ENCODE measurements at regions not wholly inside any gene's neighbourhood (a gene's known extent, or its start where the extent isn't known, plus 50 kb on each side); places are given as distances from the start of the nearest gene placed in this dataset.

GRCh38 chrX:5537098-5537497, 691.6 kb downstream of the NLGN4X start:
- no peak for DNase-seq (ENCODE audit: low read depth in 1 of 2, low spot score in 1 of 2)

DNA sequence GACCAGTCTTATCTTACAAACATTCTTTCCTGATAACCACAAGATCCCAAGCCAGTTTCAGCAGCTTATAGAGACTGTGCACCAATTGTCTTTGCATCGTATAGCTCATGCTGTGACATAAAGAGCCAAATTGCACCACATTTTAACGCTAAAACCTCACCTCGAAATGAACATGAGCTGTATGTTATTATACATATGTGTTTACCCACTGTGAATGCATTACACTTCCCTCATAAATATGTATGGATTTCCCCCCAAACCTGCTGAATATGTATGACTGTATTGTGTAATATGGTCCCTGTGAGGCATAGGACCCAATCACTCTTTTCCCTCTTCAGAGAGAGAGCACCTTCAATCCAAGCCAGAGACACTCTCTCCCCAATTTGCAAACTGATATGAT, 692.4 kb downstream of the NLGN4X start:
- DNase-seq (ENCODE audit: low read depth in 1 of 2, low spot score in 1 of 2), result no peak

DNA sequence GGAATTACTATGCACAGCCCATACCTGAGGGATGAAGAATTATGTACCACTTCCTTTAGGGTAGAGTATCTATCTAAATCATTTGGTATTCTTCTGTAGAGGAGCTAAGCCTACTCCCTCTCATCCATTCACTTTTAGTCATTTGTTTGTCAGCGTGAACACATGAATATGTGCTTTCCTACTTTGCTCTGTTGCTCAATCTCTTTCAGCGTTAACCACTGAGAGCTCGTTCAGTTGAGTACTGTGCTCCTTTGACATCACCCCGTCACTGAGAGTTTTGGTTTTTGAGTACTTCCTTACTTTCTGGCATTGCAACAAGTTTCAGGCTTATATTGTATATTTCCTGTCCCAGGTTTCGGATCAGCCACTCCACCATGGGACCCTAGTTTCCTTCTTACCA, 700.6 kb downstream of the NLGN4X start:
- DNase-seq (ENCODE audit: low read depth in 1 of 2, low spot score in 1 of 2), result no peak

- no peak for DNase-seq (ENCODE audit: low read depth in 1 of 2, low spot score in 1 of 2)
Measured at GRCh38 chrX:5526191-5526590, 702.5 kb downstream of the NLGN4X start.

- DNase-seq (ENCODE audit: low read depth in 1 of 2, low spot score in 1 of 2), result no peak
Measured at GRCh38 chrX:5490786-5491563, 737.7 kb downstream of the NLGN4X start.

DNA sequence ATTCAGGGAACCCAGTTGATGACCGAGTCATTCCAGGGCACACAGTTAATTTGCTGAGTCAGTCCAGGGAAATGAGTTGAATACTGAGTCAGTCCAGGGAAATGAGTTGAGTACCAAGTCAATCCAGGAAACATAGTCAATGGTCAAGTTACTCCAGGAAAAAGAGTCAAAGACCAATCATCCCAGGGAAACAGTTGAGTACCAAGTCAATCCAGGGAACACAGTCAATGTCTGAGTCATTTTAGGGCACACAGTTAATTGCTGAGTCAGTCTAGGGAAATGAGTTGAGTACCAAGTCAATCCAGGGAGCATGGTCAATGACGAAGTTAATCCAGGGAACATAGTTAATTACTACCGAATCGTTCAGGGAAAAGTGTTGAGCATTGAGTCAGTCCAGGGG, 754.4 kb downstream of the NLGN4X start:
- DNase-seq (ENCODE audit: low read depth in 1 of 2, low spot score in 1 of 2), result no peak

DNA sequence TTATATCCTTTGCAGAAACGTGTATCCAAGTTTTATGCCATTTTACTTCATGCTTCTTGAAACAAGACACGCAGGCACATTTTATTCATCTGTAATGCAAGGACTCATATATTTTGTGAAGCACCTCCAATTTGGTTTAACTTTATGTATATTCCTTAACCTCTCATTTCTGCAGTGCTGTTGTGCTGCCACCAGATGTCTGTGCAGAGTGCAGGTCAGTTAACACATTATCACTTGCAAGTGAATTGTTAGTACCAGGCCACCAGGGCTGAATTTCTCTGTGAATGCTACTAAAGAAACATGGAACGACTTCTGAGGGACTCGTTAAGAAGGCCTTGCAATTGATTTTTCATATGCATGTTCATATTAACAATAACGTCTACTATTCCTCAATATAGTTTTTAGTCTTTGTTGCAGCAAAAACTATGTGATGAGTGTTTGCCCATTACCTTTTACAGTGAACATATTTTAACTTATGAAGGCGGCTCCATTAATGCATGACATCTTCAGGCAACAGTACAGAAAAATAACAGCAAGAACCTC, 770.3 kb downstream of the NLGN4X start:
- no peak for DNase-seq (ENCODE audit: low read depth in 1 of 2, low spot score in 1 of 2)

- no peak for DNase-seq (ENCODE audit: low read depth in 1 of 2, low spot score in 1 of 2)
Measured at GRCh38 chrX:5449323-5449722, 779.3 kb downstream of the NLGN4X start.

- no peak for DNase-seq (ENCODE audit: low read depth in 1 of 2, low spot score in 1 of 2)
Measured at GRCh38 chrX:5431823-5432222, 796.8 kb downstream of the NLGN4X start.

GRCh38 chrX:5425119-5425518, 803.5 kb downstream of the NLGN4X start:
- no peak for DNase-seq (ENCODE audit: low read depth in 1 of 2, low spot score in 1 of 2)

GRCh38 chrX:5417381-5417780, 811.3 kb downstream of the NLGN4X start:
- DNase-seq (ENCODE audit: low read depth in 1 of 2, low spot score in 1 of 2), result no peak

DNA sequence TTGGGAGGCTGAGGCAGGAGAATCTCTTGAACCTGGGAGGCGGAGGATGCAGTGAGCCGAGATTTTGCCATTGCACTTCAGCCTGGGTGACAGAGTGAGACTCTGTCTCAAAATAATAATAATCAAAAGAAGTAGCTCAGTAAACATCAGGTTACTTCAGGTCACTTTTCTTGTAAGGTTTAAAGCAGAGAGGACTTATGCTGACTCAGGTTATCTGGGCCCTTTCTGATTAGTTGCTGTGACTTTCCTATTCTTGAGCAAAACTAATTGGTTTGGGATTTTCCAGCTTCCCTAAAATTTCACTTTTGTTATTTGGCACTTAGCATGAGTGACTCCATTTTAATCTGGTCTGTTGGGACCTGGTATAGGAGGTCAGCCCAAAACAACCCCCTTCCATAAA, 812.9 kb downstream of the NLGN4X start:
- DNase-seq (ENCODE audit: low read depth in 1 of 2, low spot score in 1 of 2), result no peak

- DNase-seq (ENCODE audit: low read depth in 1 of 2, low spot score in 1 of 2), result no peak
Measured at GRCh38 chrX:5409106-5409505, 819.6 kb downstream of the NLGN4X start.

- no peak for DNase-seq (ENCODE audit: low read depth in 1 of 2, low spot score in 1 of 2)
Measured at GRCh38 chrX:5402461-5402860, 826.2 kb downstream of the NLGN4X start.

- DNase-seq (ENCODE audit: low read depth in 1 of 2, low spot score in 1 of 2), result no peak
Measured at GRCh38 chrX:5399403-5399802, 829.3 kb downstream of the NLGN4X start.

DNA sequence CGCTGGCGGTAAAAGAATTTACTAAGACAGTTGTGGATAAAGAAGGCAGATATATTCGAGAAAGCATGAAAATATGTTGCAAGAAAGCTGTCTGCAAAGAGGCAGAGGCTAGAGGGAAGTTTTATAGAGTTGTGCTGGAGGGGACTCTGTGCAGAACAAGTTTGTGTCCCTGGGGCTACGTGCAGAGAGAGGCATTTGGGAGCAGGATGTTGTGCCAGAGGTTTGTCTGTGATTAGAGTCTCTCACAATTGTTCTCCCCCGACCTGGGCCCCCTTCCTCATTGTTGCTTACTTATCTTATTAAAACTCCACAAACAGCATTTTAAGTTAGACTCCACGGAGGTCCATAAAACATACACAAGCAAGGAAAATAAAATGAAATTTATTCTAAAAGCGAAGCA, 831.3 kb downstream of the NLGN4X start:
- no peak for DNase-seq (ENCODE audit: low read depth in 1 of 2, low spot score in 1 of 2)

DNA sequence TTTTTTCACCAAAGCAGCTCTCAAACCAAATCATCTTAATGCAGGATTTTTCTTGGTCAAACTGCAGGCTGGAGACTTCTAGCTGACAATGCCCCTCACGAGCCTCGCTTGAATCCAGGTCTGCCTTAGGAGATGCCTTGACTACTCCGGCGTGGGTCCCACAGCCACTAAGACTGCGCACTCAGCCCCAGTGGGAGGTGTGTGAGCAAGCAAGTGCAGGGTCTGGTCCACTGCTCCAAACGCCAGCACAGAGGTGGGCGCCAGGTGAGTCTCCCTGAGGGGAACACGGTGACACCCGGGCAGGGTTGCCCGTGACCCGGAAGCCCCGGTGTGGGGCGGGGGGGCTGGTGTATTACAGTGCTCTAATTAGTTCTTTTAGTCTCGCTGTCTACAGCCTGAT, 838.3 kb downstream of the NLGN4X start:
- no peak for DNase-seq (ENCODE audit: low read depth in 1 of 2, low spot score in 1 of 2)

DNA sequence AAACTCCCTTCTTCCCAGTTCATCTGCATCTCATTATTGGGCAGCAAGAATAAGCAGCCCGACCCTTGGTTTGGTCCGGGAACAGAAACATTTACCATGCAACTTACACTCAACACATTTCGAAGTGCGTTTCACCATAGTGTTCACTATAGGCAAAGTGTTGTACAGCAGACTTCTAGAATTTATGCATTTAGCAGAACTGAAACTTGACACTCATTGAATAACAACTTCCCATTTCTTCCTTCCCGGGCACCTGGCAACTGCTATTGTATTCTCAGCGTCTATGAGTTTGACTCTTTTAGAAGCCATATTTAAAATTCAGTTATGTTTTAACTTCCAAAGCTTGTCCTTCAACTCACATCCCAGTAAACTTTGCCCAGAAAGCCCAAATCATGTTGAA, 840.6 kb downstream of the NLGN4X start:
- DNase-seq (ENCODE audit: low read depth in 1 of 2, low spot score in 1 of 2), result no peak

DNA sequence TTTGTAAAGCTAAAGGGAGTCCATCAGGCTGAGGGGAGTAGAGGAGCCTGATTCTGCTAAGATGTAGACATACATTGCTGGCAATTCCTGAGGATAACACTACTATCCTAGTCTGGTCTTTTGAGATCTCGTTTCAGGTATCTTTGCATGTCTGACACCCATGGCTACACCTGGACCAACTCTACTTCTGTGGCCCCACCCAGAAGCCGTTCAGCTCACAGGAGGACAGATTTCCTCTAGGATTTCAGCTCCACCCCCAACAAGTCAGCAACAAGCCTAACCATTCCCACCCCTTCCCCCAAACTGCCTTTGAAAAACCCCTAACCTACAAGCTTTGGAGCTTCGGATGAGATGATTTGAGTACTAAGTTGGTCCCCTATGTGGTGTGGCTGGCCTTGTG, 848.2 kb downstream of the NLGN4X start:
- DNase-seq (ENCODE audit: low read depth in 1 of 2, low spot score in 1 of 2), result no peak

DNA sequence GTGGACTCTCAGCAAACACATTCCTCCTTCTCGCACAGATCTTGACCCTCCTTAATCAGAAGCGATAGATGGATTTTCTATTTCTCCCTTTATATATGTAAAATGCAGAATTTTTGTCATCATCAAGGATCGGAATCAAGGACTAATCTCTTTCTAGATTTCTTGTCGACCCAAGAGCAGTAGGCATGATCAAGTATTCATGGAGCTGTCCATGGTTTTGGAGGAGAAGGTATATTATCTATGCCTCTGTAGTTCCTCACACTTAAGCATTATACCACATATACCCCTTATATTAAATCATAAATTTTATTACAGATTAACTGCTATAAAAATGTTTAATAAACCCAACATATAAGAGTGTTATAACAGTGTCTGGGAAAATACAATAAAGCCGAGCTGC, 886.8 kb downstream of the NLGN4X start:
- no peak for DNase-seq (ENCODE audit: low read depth in 1 of 2, low spot score in 1 of 2)

- DNase-seq (ENCODE audit: low read depth in 1 of 2, low spot score in 1 of 2), result no peak
Measured at GRCh38 chrX:5337160-5337559, 891.5 kb downstream of the NLGN4X start.

DNA sequence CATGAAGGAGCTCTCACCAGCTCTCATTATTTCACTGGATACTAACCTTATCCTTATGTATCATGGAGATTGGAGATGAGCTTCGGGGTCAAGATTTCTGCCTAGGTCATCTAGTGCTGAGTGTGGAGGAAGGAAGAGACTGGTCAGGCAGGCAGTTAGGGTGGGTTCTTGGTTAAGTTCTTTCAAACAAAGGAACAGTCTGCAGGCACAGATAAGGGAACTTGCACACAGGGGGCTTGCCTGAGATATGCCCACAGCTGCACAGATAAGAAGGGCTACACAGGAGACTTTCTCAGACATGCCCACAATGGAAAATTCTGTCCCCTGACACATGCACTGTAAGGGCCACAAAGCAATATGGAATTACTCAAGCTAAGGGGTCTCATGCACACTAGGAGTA, 904.1 kb downstream of the NLGN4X start:
- no peak for DNase-seq (ENCODE audit: low read depth in 1 of 2, low spot score in 1 of 2)

- DNase-seq (ENCODE audit: low read depth in 1 of 2, low spot score in 1 of 2), result no peak
Measured at GRCh38 chrX:5314148-5314547, 914.5 kb downstream of the NLGN4X start.
